Heart right ventricle (tissue), 16 donors: ENCODE measurements at regions not wholly inside any gene's neighbourhood (a gene's known extent, or its start where the extent isn't known, plus 50 kb on each side); places are given as distances from the start of the nearest gene placed in this dataset.

ENCODE experiments used
- ATAC-seq, 8 donors: fragments of 200-7000 bp; cut with Tn5 transposase; one replicate each; pipeline ENCODE4 v1.9.1; 2020; ENCODE audit warnings: mild to moderate bottlenecking in 8 of 8, moderate library complexity in 8 of 8, moderate number of reproducible peaks in 1 of 8
- DNase-seq, 2 donors: peaks; one replicate each; pipeline ENCODE4 v3.0.0-alpha.2; 2020
- H3K27ac ChIP-seq, 10 donors: fragments of 200-600 bp; sonication (generic) in 2 of 10; one replicate each; pipeline versions ENCODE4 v1.5.0 to v1.8.0; 2020 to 2022; ENCODE audit warnings: mild to moderate bottlenecking in 3 of 10
- H3K27me3 ChIP-seq, 7 donors: fragments of 200-600 bp; one replicate each; pipeline ENCODE4 v1.8.0; 2021 to 2022; ENCODE audit warnings: mild to moderate bottlenecking in 2 of 7
- H3K36me3 ChIP-seq, 9 donors: fragments of 200-600 bp; sonication (generic) in 1 of 9; one replicate each; pipeline versions ENCODE4 v1.5.0 to v1.8.0; 2020 to 2022; ENCODE audit warnings: mild to moderate bottlenecking in 2 of 9
- H3K4me1 ChIP-seq, 9 donors: fragments of 200-600 bp; sonication (generic) in 1 of 9; one replicate each; pipeline versions ENCODE4 v1.5.0 to v1.8.0; 2020 to 2022; ENCODE audit warnings: mild to moderate bottlenecking in 4 of 9
- H3K4me3 ChIP-seq, 10 donors: fragments of 200-600 bp; sonication (generic) in 2 of 10; one replicate each; pipeline versions ENCODE4 v1.5.0 to v1.8.0; 2020 to 2022; ENCODE audit warnings: mild to moderate bottlenecking in 7 of 10, moderate library complexity in 2 of 10
- H3K9me3 ChIP-seq, 11 donors: fragments of 200-600 bp in 10 of 11; sonication (generic) in 2 of 11; one replicate each; pipeline versions ENCODE4 v1.5.0 to v1.8.0; 2013 to 2022; ENCODE audit warnings: mild to moderate bottlenecking in 2 of 11, control low read depth in 1 of 11, moderate library complexity in 1 of 11
- CTCF ChIP-seq, 9 donors: fragments of 200-600 bp; sonication (generic) in 2 of 9; IDR thresholded peaks; one replicate each; pipeline versions ENCODE4 v1.5.0 to v1.8.0; 2021 to 2022; ENCODE audit warnings: antibody characterized with exemption in 9 of 9, mild to moderate bottlenecking in 5 of 9, moderate library complexity in 1 of 9
- WGBS, 2 donors: extraction: QIAGEN DNeasy Blood & Tissue Kit; methylation state at CpG; one replicate each; pipeline ENCODE4 v1.1.7; 2013; ENCODE audit warnings: inconsistent platforms in 1 of 2; 5-methylcytosine and 5-hydroxymethylcytosine counted together
- intact Hi-C, 10 donors: fragments of 100-400 bp; cut with DNase I; formaldehyde crosslinking; loops; one replicate each; pipeline versions ENCODE4 v1.11.1 to v1.14.2; 2022
- donor health status: Arrhythmogenic right ventricular cardiomyopathy.
- donor health status: ischemic (EF 13 %, LVEDD 7.1; RV severe dilation, severe dysfunction).
- donor health status: healthy with polysubstance abuse.
- donor health status: DM: no; HTN: yes; CAD: no.
- donor health status: DM: no; HTN: no; CAD: no.
- donor health status: ischemic (EF 25% LVEDD 6.9; RV normal size, moderate dysfunction).
- donor health status: ischemic (EF 25% LVEDD 5.7; RV mildly dilated, moderate dysfunction).
- donor health status: healthy.
- donor health status: DM: yes; HTN: yes; CAD: no.
- donor health status: Ischemic cardiomyopathy.
- donor health status: ischemic (EF 35%, LVEDD 5.7; RV mildly dilated, moderate dysfunction).
- donor health status: nonischemic (EF 11% LVEDD 7.7; RV severe dilation, severe dysfunction).
- donor health status: DM: yes; HTN: yes; CAD: no.
- donor health status: PGD.
- donor health status: ischemic (EF 29% LVEDD 5.4; RV normal size, mild dysfunction).
- donor health status: nonischemic (EF 23%, LVEDD 6.1; RV moderate dilation, normal function).

GRCh38 chr2:216560838-216561270 is 62.2 kb downstream of the RPL37A start:
- H3K36me3 ChIP-seq, result no peaks in the 10 kb centered on the region
- H3K9me3 ChIP-seq, result no peaks in the 10 kb centered on the region
- intact Hi-C loops, result no loop called here
- no peak for TF ChIP-seq CTCF (IDR thresholded peaks at IDR 0.05)
- no peak overlapping the region for H3K4me3 ChIP-seq
- H3K27me3 ChIP-seq, result no peaks in the 10 kb centered on the region
- peak overlapping the region in 2 of 10 donors; percentile 37 to 43 for H3K27ac ChIP-seq
- WGBS, 2 donors, result 27 to 38% methylated on average over 3 of the region's 3 CpGs
- H3K4me1 ChIP-seq, result peaks cover 0 to 33% (median 14%) of the 10 kb centered on the region in 9 donors
- no peak for DNase-seq
- ATAC-seq, result peak in 6 of 8 donors; percentile 43 to 64 (median 50)

- Histone ChIP-seq H3K36me3 (no peaks in the 10 kb centered on the region), H3K9me3 (no peaks in the 10 kb centered on the region), H3K27me3 (no peaks in the 10 kb centered on the region), H3K4me1 (peaks cover 0 to 24% (median 11%) of the 10 kb centered on the region in 9 donors), H3K4me3 (no peak overlapping the region), H3K27ac (no peak overlapping the region)
- ATAC-seq (no peak), DNase-seq (no peak)
- intact Hi-C loops, result no loop called here
- TF ChIP-seq CTCF (IDR thresholded peaks at IDR 0.05), result no peak
- WGBS, 2 donors, result 84 to 86% methylated on average over 13 of the region's 13 CpGs
Observed at GRCh38 chr2:216562696-216563435, 64.2 kb downstream of the RPL37A start.

- Histone ChIP-seq H3K27ac (no peak overlapping the region), H3K4me1 (peaks cover 0 to 24% (median 10%) of the 10 kb centered on the region in 9 donors), H3K4me3 (no peak overlapping the region), H3K9me3 (no peaks in the 10 kb centered on the region), H3K36me3 (no peaks in the 10 kb centered on the region), H3K27me3 (no peaks in the 10 kb centered on the region)
- TF ChIP-seq CTCF (IDR thresholded peaks at IDR 0.05), result no peak
- intact Hi-C loops, result no loop called here
- 74 to 84% methylated on average over 7 of the region's 7 CpGs for WGBS, 2 donors
- DNase-seq (no peak), ATAC-seq (no peak)
Observed at GRCh38 chr2:216563646-216564045, 65.0 kb downstream of the RPL37A start.

GRCh38 chr2:216564611-216565010 is 66.0 kb downstream of the RPL37A start:
- no peaks in the 10 kb centered on the region for H3K36me3 ChIP-seq
- intact Hi-C loops, result no loop called here
- no peaks in the 10 kb centered on the region for H3K9me3 ChIP-seq
- no peak for DNase-seq
- TF ChIP-seq CTCF (IDR thresholded peaks at IDR 0.05), result no peak
- WGBS, 2 donors, result 84 to 86% methylated on average over 2 of the region's 2 CpGs
- H3K4me1 ChIP-seq, result peaks cover 0 to 27% (median 10%) of the 10 kb centered on the region in 9 donors
- ATAC-seq, result no peak
- no peaks in the 10 kb centered on the region for H3K27me3 ChIP-seq
- no peak overlapping the region for H3K4me3 ChIP-seq
- no peak overlapping the region for H3K27ac ChIP-seq
